ENCODE measurements at regions not wholly inside any gene's neighbourhood (a gene's known extent, or its start where the extent isn't known, plus 50 kb on each side); places are given as distances from the start of the nearest gene placed in this dataset.

- TF ChIP-seq RFX5 (IDR thresholded peaks at IDR 0.05; ENCODE audit: low read length) (no peak), USF1 (IDR thresholded peaks at IDR 0.05; ENCODE audit: borderline replicate concordance, low read depth) (no peak), TAF1 (IDR thresholded peaks at IDR 0.05; ENCODE audit: borderline replicate concordance, low read depth, low read length) (no peak), TCF12 (IDR thresholded peaks at IDR 0.05) (no peak), RCOR1 (IDR thresholded peaks at IDR 0.05; ENCODE audit: low read length) (no peak), NRF1 (IDR thresholded peaks at IDR 0.05; ENCODE audit: low read depth, low read length) (no peak), FOXJ3 (CRISPR knock-in tag; IDR thresholded peaks at IDR 0.05) (no peak), JUND (IDR thresholded peaks at IDR 0.05) (no peak), NFIC (IDR thresholded peaks at IDR 0.05; ENCODE audit: borderline replicate concordance) (no peak), FOXM1 (IDR thresholded peaks at IDR 0.05; ENCODE audit: low read depth) (no peak)
- TF ChIP-seq, protein P1, sequence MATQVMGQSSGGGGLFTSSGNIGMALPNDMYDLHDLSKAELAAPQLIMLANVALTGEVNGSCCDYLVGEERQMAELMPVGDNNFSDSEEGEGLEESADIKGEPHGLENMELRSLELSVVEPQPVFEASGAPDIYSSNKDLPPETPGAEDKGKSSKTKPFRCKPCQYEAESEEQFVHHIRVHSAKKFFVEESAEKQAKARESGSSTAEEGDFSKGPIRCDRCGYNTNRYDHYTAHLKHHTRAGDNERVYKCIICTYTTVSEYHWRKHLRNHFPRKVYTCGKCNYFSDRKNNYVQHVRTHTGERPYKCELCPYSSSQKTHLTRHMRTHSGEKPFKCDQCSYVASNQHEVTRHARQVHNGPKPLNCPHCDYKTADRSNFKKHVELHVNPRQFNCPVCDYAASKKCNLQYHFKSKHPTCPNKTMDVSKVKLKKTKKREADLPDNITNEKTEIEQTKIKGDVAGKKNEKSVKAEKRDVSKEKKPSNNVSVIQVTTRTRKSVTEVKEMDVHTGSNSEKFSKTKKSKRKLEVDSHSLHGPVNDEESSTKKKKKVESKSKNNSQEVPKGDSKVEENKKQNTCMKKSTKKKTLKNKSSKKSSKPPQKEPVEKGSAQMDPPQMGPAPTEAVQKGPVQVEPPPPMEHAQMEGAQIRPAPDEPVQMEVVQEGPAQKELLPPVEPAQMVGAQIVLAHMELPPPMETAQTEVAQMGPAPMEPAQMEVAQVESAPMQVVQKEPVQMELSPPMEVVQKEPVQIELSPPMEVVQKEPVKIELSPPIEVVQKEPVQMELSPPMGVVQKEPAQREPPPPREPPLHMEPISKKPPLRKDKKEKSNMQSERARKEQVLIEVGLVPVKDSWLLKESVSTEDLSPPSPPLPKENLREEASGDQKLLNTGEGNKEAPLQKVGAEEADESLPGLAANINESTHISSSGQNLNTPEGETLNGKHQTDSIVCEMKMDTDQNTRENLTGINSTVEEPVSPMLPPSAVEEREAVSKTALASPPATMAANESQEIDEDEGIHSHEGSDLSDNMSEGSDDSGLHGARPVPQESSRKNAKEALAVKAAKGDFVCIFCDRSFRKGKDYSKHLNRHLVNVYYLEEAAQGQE (IDR thresholded peaks at IDR 0.05; ENCODE audit: low read depth, low read length), result no peak
- TF ChIP-seq, protein P2, sequence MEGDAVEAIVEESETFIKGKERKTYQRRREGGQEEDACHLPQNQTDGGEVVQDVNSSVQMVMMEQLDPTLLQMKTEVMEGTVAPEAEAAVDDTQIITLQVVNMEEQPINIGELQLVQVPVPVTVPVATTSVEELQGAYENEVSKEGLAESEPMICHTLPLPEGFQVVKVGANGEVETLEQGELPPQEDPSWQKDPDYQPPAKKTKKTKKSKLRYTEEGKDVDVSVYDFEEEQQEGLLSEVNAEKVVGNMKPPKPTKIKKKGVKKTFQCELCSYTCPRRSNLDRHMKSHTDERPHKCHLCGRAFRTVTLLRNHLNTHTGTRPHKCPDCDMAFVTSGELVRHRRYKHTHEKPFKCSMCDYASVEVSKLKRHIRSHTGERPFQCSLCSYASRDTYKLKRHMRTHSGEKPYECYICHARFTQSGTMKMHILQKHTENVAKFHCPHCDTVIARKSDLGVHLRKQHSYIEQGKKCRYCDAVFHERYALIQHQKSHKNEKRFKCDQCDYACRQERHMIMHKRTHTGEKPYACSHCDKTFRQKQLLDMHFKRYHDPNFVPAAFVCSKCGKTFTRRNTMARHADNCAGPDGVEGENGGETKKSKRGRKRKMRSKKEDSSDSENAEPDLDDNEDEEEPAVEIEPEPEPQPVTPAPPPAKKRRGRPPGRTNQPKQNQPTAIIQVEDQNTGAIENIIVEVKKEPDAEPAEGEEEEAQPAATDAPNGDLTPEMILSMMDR (IDR thresholded peaks at IDR 0.05), result no peak
Measured at GRCh38 chr18:59758106-59758505, 60.9 kb upstream of the CCBE1 start.
